Neuronal stem cell (in vitro differentiated cells): ENCODE measurements at regions not wholly inside any gene's neighbourhood (a gene's known extent, or its start where the extent isn't known, plus 50 kb on each side); places are given as distances from the start of the nearest gene placed in this dataset.

Experiments
- DNase-seq: peaks from one replicate; pipeline ENCODE4 v3.0.0-alpha.2; 2013; ENCODE audit warnings: low spot score
- H2AFZ ChIP-seq: one replicate; pipeline ENCODE4 v1.6.1; 2013; ENCODE audit warnings: mild to moderate bottlenecking, low read length, inconsistent platforms
- H2AK5ac ChIP-seq: 2 replicates; pipeline ENCODE4 v1.6.1; 2013; ENCODE audit warnings: low read depth, mild to moderate bottlenecking, inconsistent platforms, low read length, moderate library complexity, mixed read lengths
- H2BK120ac ChIP-seq: 2 replicates; pipeline ENCODE4 v1.6.1; 2013; ENCODE audit warnings: low read depth, mild to moderate bottlenecking, inconsistent platforms, low read length, moderate library complexity, mixed read lengths
- H2BK12ac ChIP-seq: one replicate; pipeline ENCODE4 v1.6.1; 2013; ENCODE audit warnings: low read length, inconsistent platforms
- H2BK15ac ChIP-seq: 2 replicates; pipeline ENCODE4 v1.6.1; 2013; ENCODE audit warnings: mild to moderate bottlenecking, low read length, inconsistent platforms, mixed read lengths
- H2BK5ac ChIP-seq: one replicate; pipeline ENCODE4 v1.6.1; 2013; ENCODE audit warnings: inconsistent platforms, mild to moderate bottlenecking, low read length, moderate library complexity
- H3K14ac ChIP-seq: one replicate; pipeline ENCODE4 v1.6.1; 2013; ENCODE audit warnings: low read length, inconsistent platforms
- H3K18ac ChIP-seq: 2 replicates; pipeline ENCODE4 v1.6.1; 2013; ENCODE audit warnings: low read length, inconsistent platforms
- H3K23ac ChIP-seq: 2 replicates; pipeline ENCODE4 v1.6.1; 2013; ENCODE audit warnings: low read depth, mild to moderate bottlenecking, mixed read lengths, low read length, inconsistent platforms; ENCODE audit not compliant: poor library complexity
- H3K27ac ChIP-seq: replicated peaks from 3 replicates; pipeline ENCODE4 v1.5.1; 2013; ENCODE audit warnings: low read length, inconsistent platforms
- H3K27me3 ChIP-seq, 3 experiments: 2 replicates each; pipeline ENCODE4 v1.6.1; 2013; ENCODE audit warnings: low read length in 3 of 3, mild to moderate bottlenecking in 2 of 3, inconsistent platforms in 1 of 3, low read depth in 1 of 3, mixed read lengths in 1 of 3, moderate library complexity in 1 of 3; ENCODE audit not compliant: control insufficient read depth in 3 of 3, insufficient read depth in 3 of 3
- H3K36me3 ChIP-seq, 2 donors: replicated peaks in 1 of 2; 2 replicates each; pipeline ENCODE4 v1.6.1; 2013; ENCODE audit warnings: low read length in 2 of 2; ENCODE audit not compliant: control insufficient read depth in 2 of 2, insufficient read depth in 2 of 2
- H3K4ac ChIP-seq: 2 replicates; pipeline ENCODE4 v1.6.1; 2013; ENCODE audit warnings: inconsistent platforms, mild to moderate bottlenecking, low read length, moderate library complexity
- H3K4me1 ChIP-seq, 2 donors: 1 replicate in 1 of 2; 2 replicates in 1 of 2; pipeline ENCODE4 v1.6.1; 2013; ENCODE audit warnings: low read length in 2 of 2, low read depth in 1 of 2; ENCODE audit not compliant: control insufficient read depth in 2 of 2, insufficient read depth in 1 of 2
- H3K4me2 ChIP-seq: one replicate; pipeline ENCODE4 v1.6.1; 2013; ENCODE audit warnings: mild to moderate bottlenecking, low read length, inconsistent platforms; ENCODE audit not compliant: insufficient read depth, poor library complexity, severe bottlenecking
- H3K4me3 ChIP-seq, 2 donors: 2 replicates each; pipeline ENCODE4 v1.5.1; 2013; ENCODE audit warnings: low read length in 2 of 2, mild to moderate bottlenecking in 2 of 2, inconsistent platforms in 1 of 2, moderate library complexity in 1 of 2
- H3K79me1 ChIP-seq: one replicate; pipeline ENCODE4 v1.6.1; 2013; ENCODE audit warnings: low read depth, mild to moderate bottlenecking, inconsistent platforms, low read length, moderate library complexity
- H3K9ac ChIP-seq: one replicate; pipeline ENCODE4 v1.6.1; 2013; ENCODE audit warnings: mild to moderate bottlenecking, low read depth, low read length, inconsistent platforms; ENCODE audit not compliant: poor library complexity
- H3K9me3 ChIP-seq, 2 donors: replicated peaks in 1 of 2; 2 replicates each; pipeline versions ENCODE3 to v1.6.1; 2013; ENCODE audit warnings: low read length in 2 of 2, mild to moderate bottlenecking in 2 of 2, inconsistent platforms in 1 of 2, low read depth in 1 of 2, mixed read lengths in 1 of 2, moderate library complexity in 1 of 2; ENCODE audit not compliant: control insufficient read depth in 2 of 2, insufficient read depth in 1 of 2
- H4K8ac ChIP-seq: one replicate; pipeline ENCODE4 v1.6.1; 2013; ENCODE audit warnings: low read depth, mild to moderate bottlenecking, inconsistent platforms, low read length, moderate library complexity
- H4K91ac ChIP-seq: one replicate; pipeline ENCODE4 v1.6.1; 2013; ENCODE audit warnings: low read length, low read depth, mild to moderate bottlenecking, inconsistent platforms; ENCODE audit not compliant: poor library complexity
- WGBS, 2 donors: extraction: QIAGEN DNeasy Blood & Tissue Kit; methylation state at CpG; one replicate each; pipeline ENCODE4 v1.1.7; 2013; ENCODE audit warnings: missing lambda C conversion rate in 2 of 2, mixed read lengths in 1 of 2; ENCODE audit not compliant: insufficient read length in 2 of 2, insufficient replicate concordance in 1 of 2; ENCODE audit errors: extremely low coverage in 2 of 2; 5-methylcytosine and 5-hydroxymethylcytosine counted together

- peaks cover 0 to 2% of the 10 kb centered on the region in 2 donors for H3K4me1 ChIP-seq
- no peak for DNase-seq
- H4K8ac ChIP-seq = no peak overlapping the region
- no peaks in the 10 kb centered on the region for H3K9me3 ChIP-seq
- H2BK15ac ChIP-seq = no peak overlapping the region
- H3K9ac ChIP-seq = no peak overlapping the region
- no peak overlapping the region for H3K4me3 ChIP-seq
- H3K14ac ChIP-seq = no peak overlapping the region
- H3K18ac ChIP-seq = no peak overlapping the region
- H3K23ac ChIP-seq = no peak overlapping the region
- no peak overlapping the region for H3K4me2 ChIP-seq
- H2BK5ac ChIP-seq = no peak overlapping the region
- no peak overlapping the region for H3K4ac ChIP-seq
- H4K91ac ChIP-seq = no peak overlapping the region
- H3K79me1 ChIP-seq = no peaks in the 10 kb centered on the region
- peaks cover 0 to 3% (median 0%) of the 10 kb centered on the region in 3 experiments for H3K27me3 ChIP-seq
- H2BK120ac ChIP-seq = no peak overlapping the region
- WGBS, 2 donors = no CpG with 5 or more reads among the region's 2 CpGs
- no peak overlapping the region for H3K27ac ChIP-seq
- no peaks in the 10 kb centered on the region for H3K36me3 ChIP-seq
- H2AK5ac ChIP-seq = no peak overlapping the region
- H2AFZ ChIP-seq = no peak overlapping the region
- H2BK12ac ChIP-seq = no peak overlapping the region
These were observed 300.6 kb downstream of the VPS13C start for GRCh38 chr15:61759639-61760038.

- H3K36me3 ChIP-seq = no peaks in the 10 kb centered on the region
- no peak overlapping the region for H2BK120ac ChIP-seq
- no peaks in the 10 kb centered on the region for H3K79me1 ChIP-seq
- H3K4me1 ChIP-seq = no peaks in the 10 kb centered on the region
- no peak overlapping the region for H2AK5ac ChIP-seq
- no peak overlapping the region for H3K27ac ChIP-seq
- H3K4ac ChIP-seq = no peak overlapping the region
- H2AFZ ChIP-seq = no peak overlapping the region
- no peak overlapping the region for H3K9ac ChIP-seq
- no CpG with 5 or more reads among the region's 4 CpGs for WGBS, 2 donors
- no peak overlapping the region for H3K4me2 ChIP-seq
- no peak overlapping the region for H3K23ac ChIP-seq
- no peak overlapping the region for H2BK12ac ChIP-seq
- H3K4me3 ChIP-seq = no peak overlapping the region
- no peak overlapping the region for H4K91ac ChIP-seq
- no peak overlapping the region for H3K18ac ChIP-seq
- no peak overlapping the region for H4K8ac ChIP-seq
- H3K9me3 ChIP-seq = no peaks in the 10 kb centered on the region
- peaks cover 0 to 3% (median 0%) of the 10 kb centered on the region in 3 experiments for H3K27me3 ChIP-seq
- no peak overlapping the region for H3K14ac ChIP-seq
- no peak for DNase-seq
- no peak overlapping the region for H2BK15ac ChIP-seq
- no peak overlapping the region for H2BK5ac ChIP-seq
These were observed 304.0 kb downstream of the VPS13C start for GRCh38 chr15:61756071-61756820.

GRCh38 chr15:61755467-61755866, 304.8 kb downstream of the VPS13C start:
- H3K79me1 ChIP-seq = no peaks in the 10 kb centered on the region
- H2BK12ac ChIP-seq = no peak overlapping the region
- H3K9me3 ChIP-seq = no peaks in the 10 kb centered on the region
- no peak overlapping the region for H3K4me2 ChIP-seq
- DNase-seq = no peak
- no peak overlapping the region for H4K91ac ChIP-seq
- no peak overlapping the region for H3K4ac ChIP-seq
- no peak overlapping the region for H3K18ac ChIP-seq
- H3K36me3 ChIP-seq = no peaks in the 10 kb centered on the region
- H3K14ac ChIP-seq = no peak overlapping the region
- no peak overlapping the region for H2AK5ac ChIP-seq
- H2BK120ac ChIP-seq = no peak overlapping the region
- whole genome bisulfite sequencing, 2 donors = no CpG with 5 or more reads among the region's 2 CpGs
- H3K27ac ChIP-seq = no peak overlapping the region
- no peak overlapping the region for H2AFZ ChIP-seq
- no peak overlapping the region for H3K9ac ChIP-seq
- H3K23ac ChIP-seq = no peak overlapping the region
- no peak overlapping the region for H2BK5ac ChIP-seq
- no peak overlapping the region for H2BK15ac ChIP-seq
- no peaks in the 10 kb centered on the region for H3K4me1 ChIP-seq
- H3K27me3 ChIP-seq = peaks cover 0 to 7% (median 0%) of the 10 kb centered on the region in 3 experiments
- no peak overlapping the region for H3K4me3 ChIP-seq
- no peak overlapping the region for H4K8ac ChIP-seq

GRCh38 chr15:61753018-61753710, 307.1 kb downstream of the VPS13C start:
- no peak overlapping the region for H4K8ac ChIP-seq
- H3K9ac ChIP-seq = no peak overlapping the region
- no peak overlapping the region for H3K4me2 ChIP-seq
- H3K23ac ChIP-seq = no peak overlapping the region
- H3K18ac ChIP-seq = no peak overlapping the region
- no peak overlapping the region for H3K27ac ChIP-seq
- no peak overlapping the region for H2BK5ac ChIP-seq
- H2BK12ac ChIP-seq = no peak overlapping the region
- no peak overlapping the region for H4K91ac ChIP-seq
- H3K14ac ChIP-seq = no peak overlapping the region
- peaks cover 0 to 7% (median 0%) of the 10 kb centered on the region in 3 experiments for H3K27me3 ChIP-seq
- H2BK120ac ChIP-seq = no peak overlapping the region
- no peak for DNase-seq
- H2AFZ ChIP-seq = no peak overlapping the region
- no peaks in the 10 kb centered on the region for H3K36me3 ChIP-seq
- H3K4me3 ChIP-seq = no peak overlapping the region
- no peaks in the 10 kb centered on the region for H3K4me1 ChIP-seq
- no peak overlapping the region for H3K4ac ChIP-seq
- H2AK5ac ChIP-seq = no peak overlapping the region
- no peak overlapping the region for H2BK15ac ChIP-seq
- H3K9me3 ChIP-seq = no peaks in the 10 kb centered on the region
- H3K79me1 ChIP-seq = no peaks in the 10 kb centered on the region
- WGBS, 2 donors = no CpG with 5 or more reads among the region's 6 CpGs
